Right renal pelvis (tissue), 4 donors: ENCODE measurements at regions not wholly inside any gene's neighbourhood (a gene's known extent, or its start where the extent isn't known, plus 50 kb on each side); places are given as distances from the start of the nearest gene placed in this dataset.
"Not testable (repeated sequence)": the region's sequence is repeated elsewhere in the genome, so short reads cannot be mapped to it uniquely, and the experiment has no call there.

Experiments used
- DNase-seq, 4 donors: peaks; one replicate each; pipeline ENCODE4 v3.0.0-alpha.2; 2013; ENCODE audit warnings: low read depth in 4 of 4, low spot score in 3 of 4, missing footprints in 1 of 4

DNA sequence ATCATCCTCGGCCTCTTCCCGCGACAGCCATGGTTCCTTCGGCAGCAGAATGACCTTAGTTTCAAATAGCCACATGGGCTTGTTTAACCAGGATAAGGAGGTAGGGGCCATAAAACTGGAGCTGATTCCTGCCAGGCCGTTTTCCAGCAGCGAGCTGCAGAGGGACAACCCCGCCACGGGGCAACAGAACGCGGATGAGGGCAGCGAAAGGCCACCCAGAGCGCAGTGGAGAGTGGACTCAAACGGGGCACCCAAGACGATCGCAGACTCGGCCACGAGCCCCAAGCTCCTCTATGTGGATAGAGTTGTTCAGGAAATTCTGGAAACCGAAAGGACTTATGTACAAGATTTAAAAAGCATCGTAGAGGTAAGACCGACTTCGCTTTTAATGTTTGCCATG is 131.8 kb upstream of the MTHFD1L start:
- DNase-seq = no peak

DNA sequence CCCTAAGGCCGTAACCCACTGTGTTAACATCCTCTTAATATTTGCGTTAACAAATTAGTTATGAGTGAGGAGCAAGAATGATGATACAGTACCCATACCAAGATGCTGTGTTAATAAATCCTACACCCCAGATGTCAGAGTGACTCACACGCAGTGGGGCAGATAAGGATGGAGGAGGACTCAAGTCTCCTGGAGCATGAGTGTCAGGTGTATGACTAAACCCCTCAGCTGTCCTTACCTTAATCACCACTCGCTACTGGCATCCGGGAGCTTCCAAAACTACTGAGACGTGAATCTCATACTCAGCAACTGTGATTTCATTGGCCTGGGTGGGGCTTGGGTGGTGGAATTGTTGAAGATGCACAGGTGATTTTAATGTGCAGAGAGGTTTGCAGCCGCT is 131.3 kb upstream of the MTHFD1L start:
- DNase-seq = no peak

DNA sequence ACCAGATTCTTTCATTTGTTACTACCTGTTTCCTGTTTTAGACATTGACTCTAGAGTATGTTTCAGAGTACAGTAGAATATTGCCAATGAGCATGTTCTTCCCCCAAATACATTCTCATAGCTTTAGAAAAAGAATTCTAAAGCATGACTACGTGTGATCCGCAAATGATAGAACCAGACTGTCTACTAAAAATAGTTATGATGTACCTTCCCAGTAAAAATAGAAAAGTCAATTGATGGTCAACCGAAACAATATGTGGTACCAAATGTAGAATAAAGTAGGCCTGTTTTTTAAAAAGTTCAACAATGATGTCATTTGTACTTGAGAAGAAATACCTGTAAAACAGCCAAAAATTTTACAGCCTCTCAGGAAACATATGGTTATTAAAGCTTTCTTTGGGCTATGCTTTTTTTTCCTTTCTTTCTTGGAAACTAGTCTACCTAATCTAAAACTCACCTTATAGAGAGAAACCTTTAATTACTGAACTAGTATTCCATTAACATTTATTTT is 130.1 kb upstream of the MTHFD1L start:
- no peak for DNase-seq

DNA sequence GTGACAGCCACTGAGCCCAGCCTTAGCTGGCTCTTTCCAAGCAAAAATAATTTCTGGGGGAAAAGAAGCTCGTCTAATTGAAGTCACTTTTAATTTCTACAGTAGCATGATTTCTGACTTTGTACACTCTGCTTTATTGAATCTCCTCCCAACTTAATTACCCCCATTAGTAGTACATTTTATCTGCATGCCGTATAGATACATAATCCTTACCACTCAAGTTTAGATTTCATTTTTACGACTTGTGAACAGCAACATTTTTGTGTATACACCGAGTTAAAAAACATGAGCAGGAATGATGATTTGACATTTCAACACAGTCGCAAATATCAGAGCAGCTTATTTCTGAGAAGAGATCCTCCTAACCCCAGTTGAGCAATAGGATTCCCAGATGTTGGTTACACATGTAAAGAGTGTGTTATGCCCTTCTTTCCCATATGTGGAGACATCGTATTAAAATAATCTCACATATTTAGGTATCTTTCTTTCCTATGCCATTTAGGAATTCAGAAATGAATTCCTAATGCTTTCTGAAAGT is 127.3 kb upstream of the MTHFD1L start:
- no peak for DNase-seq

DNA sequence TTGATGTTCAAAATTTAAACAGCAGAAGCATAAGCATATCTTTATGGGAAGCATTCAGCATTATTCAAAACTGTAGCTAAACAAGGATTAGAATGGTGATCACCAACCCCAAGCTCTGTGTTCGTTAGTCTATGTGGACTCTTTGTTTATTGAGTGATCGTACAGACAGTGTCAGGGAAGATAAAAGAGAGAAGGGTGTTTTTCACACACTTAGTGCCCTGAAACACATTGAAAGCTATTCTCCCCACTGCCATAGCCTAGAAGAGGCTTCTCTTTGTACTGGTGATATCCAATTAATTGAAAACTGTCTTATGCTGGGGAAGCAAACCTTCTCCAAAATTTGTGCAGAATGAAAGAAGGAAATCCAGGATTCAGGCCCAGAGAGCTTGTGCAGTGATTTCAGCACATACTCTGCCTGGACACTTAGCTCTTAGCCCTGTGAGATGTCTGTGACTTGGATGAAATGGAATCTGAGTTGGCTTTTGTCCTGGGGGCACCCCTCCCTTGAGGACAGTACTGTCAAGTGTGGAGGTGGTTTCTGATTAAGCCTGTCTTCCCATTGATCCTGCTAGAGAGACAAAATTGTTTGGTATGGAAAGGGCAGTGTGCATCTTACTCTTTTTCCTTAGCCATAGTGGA is 125.7 kb upstream of the MTHFD1L start:
- DNase-seq = no peak

DNA sequence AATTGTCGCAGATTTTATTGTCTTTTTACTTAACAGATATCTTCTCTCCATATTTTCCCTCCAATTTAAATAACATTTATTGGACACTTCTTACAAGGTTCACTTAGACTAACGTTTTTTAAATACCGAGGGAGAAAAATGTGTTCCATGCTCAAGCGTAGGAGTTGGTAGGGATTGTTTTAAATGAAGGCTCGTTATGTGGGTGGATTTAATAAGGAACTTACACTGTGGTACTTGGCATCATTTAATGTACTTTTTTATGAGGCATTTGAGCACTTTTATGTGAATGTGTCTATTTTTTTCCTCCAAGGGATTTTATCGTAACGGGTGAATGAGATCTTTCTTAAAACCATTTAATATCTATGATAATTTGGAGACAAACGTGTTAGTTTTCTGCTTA is 125.0 kb upstream of the MTHFD1L start:
- DNase-seq = no peak

DNA sequence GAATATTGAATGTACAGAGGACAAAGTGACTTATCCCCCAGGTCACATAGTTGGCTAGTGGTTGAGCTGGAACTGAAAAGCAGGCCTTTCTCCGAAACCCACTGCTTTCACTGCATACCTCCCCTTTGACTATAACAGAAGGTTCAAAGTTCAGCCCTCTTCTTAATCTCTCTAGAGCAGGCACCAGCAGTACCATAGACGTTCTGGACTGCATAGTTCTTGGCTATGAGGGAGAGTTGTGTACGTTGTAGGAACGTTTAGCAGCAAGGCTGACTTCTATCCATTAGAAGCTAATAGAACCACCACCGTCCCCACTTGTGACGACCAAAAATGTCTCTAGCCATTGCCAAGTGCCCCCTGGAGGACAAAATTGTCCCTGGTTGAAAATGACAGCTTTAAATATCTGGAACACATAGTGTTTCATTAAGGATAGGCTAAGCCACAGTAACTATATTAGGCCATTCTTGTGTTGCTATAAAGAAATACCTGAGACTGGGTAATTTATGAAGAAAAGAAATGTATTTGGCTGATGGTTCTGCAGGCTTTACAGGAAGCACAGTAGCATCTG is 123.8 kb upstream of the MTHFD1L start:
- DNase-seq = no peak

DNA sequence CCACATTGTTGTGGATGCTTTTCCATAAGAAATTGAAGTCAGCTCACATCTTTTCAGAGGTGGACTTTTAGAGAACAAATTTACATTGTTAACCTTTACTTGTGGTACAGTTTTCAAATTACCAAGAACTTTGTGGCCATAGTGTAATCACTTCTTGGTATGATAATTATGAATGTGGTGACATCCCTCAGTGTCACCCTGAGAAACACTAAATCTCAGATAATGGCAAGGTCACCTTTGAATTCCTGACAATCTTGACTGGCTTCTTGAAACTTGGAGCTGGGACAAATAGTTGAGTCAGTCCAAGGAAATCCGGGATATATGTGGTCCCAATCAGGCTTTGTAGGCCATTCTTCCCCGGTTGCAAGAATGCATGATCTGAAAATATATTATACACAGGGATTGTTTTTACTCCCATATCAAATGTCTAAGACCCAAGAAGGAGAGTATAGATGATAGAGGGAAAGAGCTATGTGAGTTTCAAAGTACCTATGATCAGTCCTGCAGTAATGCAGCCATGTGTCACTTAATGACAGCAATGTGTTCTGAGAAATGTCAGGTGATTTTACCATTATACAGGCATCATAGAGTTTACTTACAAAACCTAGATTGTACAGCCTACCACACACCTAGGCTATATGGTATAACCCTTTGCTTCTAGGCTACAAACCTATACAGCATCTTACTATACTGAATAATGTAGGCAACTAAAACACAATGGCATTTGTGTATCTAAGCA is 120.8 kb upstream of the MTHFD1L start:
- DNase-seq = no peak

DNA sequence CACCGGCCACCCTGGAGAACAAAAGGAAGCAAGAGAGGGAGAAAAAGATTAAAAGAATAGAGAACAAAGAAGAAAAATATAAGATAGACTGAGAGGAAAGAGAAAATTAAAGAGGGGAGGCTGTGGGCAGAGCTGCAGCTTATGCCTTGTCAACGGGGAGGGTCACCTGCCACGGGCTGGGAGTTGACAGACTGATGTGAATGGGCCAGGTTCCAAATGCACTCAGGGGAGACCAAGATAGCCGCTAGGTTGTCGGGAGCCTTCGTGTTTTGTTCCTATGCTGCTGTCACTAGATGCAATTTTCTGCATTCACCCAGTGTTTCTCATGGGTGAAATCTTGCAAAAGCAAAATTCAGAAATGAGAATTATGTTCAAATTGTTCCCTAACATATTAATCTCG is 119.6 kb upstream of the MTHFD1L start:
- DNase-seq = no peak

DNA sequence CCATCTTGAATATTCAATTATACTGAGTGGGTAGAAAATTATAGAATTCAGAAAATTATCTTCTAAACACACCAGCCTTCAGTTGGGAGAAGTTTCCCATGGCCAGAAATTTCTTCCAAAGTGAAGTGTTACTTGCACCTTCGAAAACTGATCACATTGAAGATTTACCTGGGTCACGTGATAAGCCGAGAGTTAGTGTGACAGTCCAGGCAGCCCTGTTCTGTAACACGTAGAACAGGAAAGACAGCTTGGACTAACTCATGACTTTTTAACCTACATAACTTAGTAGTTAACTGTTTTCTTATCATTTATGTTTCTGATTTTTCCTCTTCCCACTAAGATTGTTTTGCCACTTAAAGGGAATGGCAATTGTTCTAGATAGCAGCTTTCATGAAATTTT is 118.3 kb upstream of the MTHFD1L start:
- no peak for DNase-seq

DNA sequence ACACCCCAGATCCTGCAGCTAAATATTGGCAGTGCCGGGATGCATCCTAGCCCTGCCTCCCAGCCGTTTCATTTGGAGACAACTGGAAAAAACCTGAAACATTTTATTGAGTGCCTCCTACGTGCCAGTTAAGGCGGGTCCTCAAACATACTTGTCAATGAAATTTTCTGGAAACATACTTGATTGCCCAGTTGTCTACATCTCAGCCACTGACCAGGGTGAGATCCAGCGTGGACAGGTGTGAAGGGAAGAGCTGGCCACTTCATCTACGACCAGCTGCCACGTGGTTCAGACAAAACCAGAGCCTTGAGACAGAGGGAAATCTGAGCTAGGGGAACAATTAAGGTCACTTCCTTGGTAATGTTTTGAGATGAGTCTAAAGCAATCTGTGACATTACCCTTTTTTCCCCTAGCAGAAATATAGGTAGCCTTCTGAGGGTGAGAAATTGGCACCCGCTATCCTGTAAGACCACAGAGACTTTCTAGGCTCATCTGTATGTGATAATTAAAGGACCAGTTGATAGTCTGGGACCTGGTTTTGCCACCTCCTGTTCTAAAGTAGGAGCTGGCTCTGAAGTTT is 116.3 kb upstream of the MTHFD1L start:
- no peak for DNase-seq

DNA sequence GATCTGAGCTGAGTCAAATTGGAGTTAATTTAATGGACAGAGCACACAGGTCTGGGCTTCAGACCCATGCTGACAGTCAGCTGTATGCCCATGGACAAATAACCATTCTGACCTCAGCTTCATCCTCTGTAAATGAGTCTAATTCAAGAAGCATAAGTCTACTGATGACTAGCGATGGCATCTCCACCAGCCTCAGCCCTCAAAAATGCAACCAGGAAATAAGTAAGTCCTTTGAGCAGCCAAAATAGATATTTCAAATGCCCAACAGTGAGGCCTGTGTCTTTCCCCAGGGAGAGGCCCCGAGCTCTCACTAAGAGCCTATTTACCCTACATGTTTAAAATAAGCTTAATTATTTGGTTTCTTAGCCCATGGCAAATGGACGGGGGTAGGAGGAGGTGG is 114.2 kb upstream of the MTHFD1L start:
- no peak for DNase-seq

DNA sequence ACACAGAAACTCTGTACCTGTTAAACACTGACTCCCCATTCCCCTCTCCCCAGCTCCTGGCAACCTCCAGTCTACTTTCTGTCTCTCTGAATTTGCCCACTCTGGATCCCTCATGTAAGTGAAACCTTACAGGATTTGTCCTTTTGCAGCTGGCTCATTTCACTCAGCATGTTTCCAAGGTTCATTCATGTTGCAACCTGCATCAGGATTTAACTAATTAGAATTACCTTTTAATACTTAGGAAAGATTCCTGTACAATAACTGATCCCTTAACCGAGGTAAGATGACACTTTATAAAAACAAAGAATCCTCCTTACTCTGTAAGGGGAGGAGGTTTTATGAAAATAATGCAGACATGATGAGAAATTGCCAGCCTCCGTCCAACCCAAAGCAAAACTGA is 113.1 kb upstream of the MTHFD1L start:
- no peak for DNase-seq

DNA sequence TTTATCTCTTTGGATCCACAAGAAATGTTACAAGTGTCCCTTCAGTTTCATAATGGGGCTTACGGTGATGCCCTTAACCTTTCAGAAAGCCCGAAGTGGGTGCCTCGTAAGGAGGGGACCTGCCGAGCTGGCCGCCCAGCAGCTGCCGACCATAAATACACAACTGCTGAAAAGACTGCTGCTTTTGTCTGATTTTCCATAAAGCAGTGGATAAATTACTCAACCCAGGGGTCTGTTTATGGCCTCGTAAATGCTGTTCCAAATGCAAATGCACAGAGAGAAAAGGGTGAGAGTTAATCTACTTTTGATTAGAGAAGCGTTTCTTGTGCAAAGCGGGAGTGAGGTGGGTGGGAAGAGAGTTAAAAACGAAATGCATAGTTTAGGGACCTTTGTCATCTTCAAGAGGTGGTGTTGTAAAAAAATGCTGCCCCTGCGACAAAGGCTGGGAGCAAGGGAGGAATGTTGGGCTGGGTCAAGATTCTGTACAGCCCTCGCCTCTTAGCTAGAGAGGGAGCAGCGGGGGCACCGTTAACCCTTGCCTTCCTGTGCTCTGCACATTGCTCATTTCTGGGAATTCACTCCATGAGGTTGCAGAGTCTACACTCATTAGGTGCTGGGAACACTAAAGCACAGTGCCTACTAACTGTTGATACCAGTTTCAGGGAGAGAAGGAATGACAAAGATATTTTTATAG is 112.0 kb upstream of the MTHFD1L start:
- DNase-seq = no peak

DNA sequence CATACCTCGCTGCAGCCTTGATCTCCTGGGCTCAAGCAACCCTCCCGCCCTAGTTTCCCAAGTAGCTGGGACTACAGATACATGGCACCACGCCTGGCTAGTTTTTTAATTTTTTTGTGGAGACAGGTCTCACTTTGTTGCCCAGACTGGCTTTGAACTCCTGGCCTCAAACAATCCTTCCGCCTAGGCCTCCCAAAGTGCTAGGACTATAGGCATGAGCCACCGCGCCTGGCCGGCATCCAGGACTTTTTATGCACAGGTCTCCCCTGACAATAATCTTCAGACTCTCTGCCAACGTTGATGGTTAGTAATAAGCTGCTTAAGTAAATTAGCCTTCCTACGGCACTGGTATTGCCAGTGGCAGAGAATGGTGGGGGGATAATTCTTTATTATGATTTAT is 110.5 kb upstream of the MTHFD1L start:
- DNase-seq = no peak

DNA sequence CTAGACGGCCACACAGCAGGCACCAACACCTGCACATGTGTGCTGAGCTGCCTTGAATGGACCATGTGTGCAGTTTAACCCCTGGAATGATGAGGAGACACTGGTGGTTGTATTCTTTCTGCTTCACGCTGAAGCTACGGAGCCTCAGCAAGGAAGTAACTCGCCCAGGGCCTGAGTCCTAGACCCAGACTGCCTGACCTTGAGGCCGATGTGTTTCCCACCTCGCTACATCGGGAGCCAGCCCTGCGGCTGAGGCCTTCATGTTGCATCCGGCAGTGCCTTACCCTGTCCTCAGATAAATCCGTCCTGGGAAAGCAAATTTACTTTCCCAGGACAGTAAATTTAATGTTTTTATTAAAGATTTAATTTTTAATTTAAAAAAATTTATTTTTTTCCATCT is 110.0 kb upstream of the MTHFD1L start:
- DNase-seq = no peak

DNA sequence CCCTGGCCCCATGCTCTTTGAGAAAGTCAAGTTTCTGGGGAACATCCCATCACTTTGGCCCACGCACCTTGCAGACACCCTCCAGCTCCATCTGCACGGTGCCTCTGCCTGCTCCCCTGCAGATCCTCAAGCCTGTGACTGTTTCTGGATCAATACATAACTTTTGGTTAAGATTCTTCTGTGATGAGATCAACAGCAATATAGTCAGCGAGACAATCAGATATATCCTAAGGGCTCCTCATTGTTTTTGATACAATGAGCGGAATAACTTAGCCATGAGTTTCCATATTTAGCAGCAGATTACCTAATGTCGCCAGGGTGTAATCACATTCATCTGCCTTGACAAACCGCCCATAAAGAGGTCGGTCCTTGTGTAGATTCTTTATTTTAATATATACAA is 109.3 kb upstream of the MTHFD1L start:
- no peak for DNase-seq

DNA sequence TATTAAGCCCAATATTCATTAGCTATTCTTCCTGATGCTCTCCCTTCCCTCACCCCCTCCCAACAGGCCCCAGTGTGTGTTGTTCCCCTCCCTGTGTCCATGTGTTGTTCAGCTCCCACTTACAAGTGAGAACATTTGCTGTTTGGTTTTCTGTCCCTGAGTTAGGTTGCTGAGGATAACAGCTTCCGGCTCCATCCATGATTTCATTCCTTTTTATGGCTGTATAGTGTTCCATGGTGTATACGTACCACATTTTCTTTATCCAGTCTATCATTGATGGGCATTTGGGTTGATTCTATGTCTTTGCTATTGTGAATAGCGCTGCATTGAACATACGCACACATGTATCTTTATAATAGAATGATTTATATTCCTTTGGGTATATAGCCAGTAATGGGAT is 107.7 kb upstream of the MTHFD1L start:
- DNase-seq = not testable (repeated sequence)

DNA sequence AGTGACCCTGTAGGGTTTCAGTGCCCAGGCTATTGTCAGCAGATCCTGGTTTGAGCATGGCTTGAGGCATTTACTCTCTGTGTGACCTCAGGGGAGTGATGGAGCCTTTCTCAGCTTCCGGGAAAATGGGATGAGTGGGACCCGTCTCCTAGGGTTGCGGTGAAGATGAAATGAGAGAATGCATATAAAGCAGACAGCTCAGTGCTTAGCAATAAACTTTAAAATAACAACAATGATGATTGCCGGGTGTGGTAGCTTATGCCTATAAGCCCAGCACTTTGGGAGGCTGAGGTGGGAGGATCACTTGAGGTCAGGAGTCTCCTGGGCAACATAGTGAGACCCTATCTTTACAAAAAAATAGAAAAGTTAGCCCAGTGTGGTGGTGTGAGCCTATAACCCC is 106.0 kb upstream of the MTHFD1L start:
- DNase-seq = no peak

DNA sequence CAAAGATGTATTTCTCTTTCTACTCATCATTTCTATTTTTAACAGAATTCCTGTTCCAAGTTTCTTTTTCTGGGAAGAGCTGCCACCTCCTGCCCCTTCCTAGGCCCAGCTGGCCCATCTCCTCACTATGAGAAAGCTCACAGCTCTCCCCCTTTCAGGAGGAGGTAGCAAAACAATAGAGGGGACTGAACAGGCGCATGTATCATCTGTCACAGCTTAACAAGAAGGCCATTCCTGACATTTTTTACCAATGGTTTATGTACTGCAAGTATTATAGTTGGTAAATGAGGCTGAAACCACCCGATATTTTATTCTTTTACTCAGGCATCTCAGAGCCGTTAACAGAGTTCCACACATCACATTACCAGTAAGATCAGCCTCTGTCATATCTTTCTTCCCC is 103.7 kb upstream of the MTHFD1L start:
- DNase-seq = no peak
